ENCODE measurements at regions not wholly inside any gene's neighbourhood (a gene's known extent, or its start where the extent isn't known, plus 50 kb on each side); places are given as distances from the start of the nearest gene placed in this dataset.
"Not testable (repeated sequence)": the region's sequence is repeated elsewhere in the genome, so short reads cannot be mapped to it uniquely, and the experiment has no call there.

- no peaks in the 10 kb centered on the region for H3K36me3 Mint-ChIP-seq (ENCODE audit: low read depth, unreplicated experiment)
- TF ChIP-seq, protein P1, sequence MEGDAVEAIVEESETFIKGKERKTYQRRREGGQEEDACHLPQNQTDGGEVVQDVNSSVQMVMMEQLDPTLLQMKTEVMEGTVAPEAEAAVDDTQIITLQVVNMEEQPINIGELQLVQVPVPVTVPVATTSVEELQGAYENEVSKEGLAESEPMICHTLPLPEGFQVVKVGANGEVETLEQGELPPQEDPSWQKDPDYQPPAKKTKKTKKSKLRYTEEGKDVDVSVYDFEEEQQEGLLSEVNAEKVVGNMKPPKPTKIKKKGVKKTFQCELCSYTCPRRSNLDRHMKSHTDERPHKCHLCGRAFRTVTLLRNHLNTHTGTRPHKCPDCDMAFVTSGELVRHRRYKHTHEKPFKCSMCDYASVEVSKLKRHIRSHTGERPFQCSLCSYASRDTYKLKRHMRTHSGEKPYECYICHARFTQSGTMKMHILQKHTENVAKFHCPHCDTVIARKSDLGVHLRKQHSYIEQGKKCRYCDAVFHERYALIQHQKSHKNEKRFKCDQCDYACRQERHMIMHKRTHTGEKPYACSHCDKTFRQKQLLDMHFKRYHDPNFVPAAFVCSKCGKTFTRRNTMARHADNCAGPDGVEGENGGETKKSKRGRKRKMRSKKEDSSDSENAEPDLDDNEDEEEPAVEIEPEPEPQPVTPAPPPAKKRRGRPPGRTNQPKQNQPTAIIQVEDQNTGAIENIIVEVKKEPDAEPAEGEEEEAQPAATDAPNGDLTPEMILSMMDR (IDR thresholded peaks at IDR 0.05; ENCODE audit: unreplicated experiment) = no peak
- H3K4me3 Mint-ChIP-seq (ENCODE audit: unreplicated experiment) = no peak overlapping the region
- H3K4me1 Mint-ChIP-seq (ENCODE audit: unreplicated experiment) = no peaks in the 10 kb centered on the region
- no peaks in the 10 kb centered on the region for H3K9me3 Mint-ChIP-seq (ENCODE audit: unreplicated experiment)
- DNase-seq (ENCODE audit: low spot score) = no peak
- no peak overlapping the region for H3K27ac Mint-ChIP-seq (ENCODE audit: unreplicated experiment)
- H3K27me3 Mint-ChIP-seq (ENCODE audit: unreplicated experiment) = no peaks in the 10 kb centered on the region
Measured at GRCh38 chr9:25094518-25094917, 548.8 kb upstream of the IZUMO3 start.

DNA sequence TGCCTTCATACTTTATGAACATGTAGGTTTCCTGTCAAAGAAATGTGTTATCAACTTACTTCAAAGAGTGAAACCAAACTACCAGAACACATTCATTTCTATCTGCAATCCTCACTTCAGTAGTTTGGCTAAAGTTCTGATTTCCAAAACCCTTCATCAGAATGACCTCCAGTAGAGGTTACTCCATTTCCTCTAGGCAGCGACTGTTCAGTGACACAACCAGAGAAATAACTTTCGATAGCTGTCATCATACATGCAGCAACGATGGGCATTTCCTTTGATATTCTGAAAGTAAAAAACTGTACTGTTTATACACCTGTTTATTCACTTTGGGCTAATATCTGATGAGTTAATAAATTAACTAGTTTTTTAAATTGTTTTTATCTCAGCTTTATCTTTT, 532.5 kb upstream of the IZUMO3 start:
- no peaks in the 10 kb centered on the region for H3K27me3 Mint-ChIP-seq (ENCODE audit: unreplicated experiment)
- H3K4me1 Mint-ChIP-seq (ENCODE audit: unreplicated experiment) = no peaks in the 10 kb centered on the region
- no peak overlapping the region for H3K4me3 Mint-ChIP-seq (ENCODE audit: unreplicated experiment)
- TF ChIP-seq, protein P1 (IDR thresholded peaks at IDR 0.05; ENCODE audit: unreplicated experiment) = no peak
- no peaks in the 10 kb centered on the region for H3K36me3 Mint-ChIP-seq (ENCODE audit: low read depth, unreplicated experiment)
- DNase-seq (ENCODE audit: low spot score) = no peak
- no peak overlapping the region for H3K27ac Mint-ChIP-seq (ENCODE audit: unreplicated experiment)
- no peaks in the 10 kb centered on the region for H3K9me3 Mint-ChIP-seq (ENCODE audit: unreplicated experiment)

- Mint-ChIP-seq H3K36me3 (ENCODE audit: low read depth, unreplicated experiment) (no peaks in the 10 kb centered on the region), H3K27me3 (ENCODE audit: unreplicated experiment) (no peaks in the 10 kb centered on the region), H3K4me3 (ENCODE audit: unreplicated experiment) (no peak overlapping the region), H3K9me3 (ENCODE audit: unreplicated experiment) (no peaks in the 10 kb centered on the region), H3K27ac (ENCODE audit: unreplicated experiment) (no peak overlapping the region), H3K4me1 (ENCODE audit: unreplicated experiment) (no peaks in the 10 kb centered on the region)
- no peak for DNase-seq (ENCODE audit: low spot score)
- TF ChIP-seq, protein P1 (IDR thresholded peaks at IDR 0.05; ENCODE audit: unreplicated experiment) = no peak
Measured at GRCh38 chr9:25048098-25048724, 502.5 kb upstream of the IZUMO3 start.

DNA sequence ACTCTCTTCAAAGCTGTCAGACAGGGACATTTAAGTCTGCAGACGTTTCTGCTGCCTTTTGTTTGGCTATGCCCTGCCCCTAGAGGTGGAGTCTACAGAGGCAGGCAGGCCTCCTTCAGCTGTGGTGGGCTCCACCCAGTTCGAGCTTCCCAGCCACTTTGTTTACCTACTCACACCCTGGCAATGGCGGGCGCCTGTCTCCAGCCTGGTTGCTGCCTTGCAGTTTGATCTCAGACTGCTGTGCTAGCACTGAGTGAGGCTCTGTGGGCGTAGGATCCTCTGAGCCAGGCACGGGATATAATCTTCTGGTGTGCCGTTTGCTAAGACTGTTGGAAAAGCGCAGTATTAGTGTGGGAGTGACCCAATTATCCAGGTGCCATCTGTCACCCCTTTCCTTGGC, 499.8 kb upstream of the IZUMO3 start:
- H3K4me3 Mint-ChIP-seq (ENCODE audit: unreplicated experiment); H3K27me3 Mint-ChIP-seq (ENCODE audit: unreplicated experiment); H3K27ac Mint-ChIP-seq (ENCODE audit: unreplicated experiment); H3K9me3 Mint-ChIP-seq (ENCODE audit: unreplicated experiment); H3K36me3 Mint-ChIP-seq (ENCODE audit: low read depth, unreplicated experiment); DNase-seq (ENCODE audit: low spot score); H3K4me1 Mint-ChIP-seq (ENCODE audit: unreplicated experiment): not testable (repeated sequence)

GRCh38 chr9:25029743-25030142, 484.0 kb upstream of the IZUMO3 start:
- Mint-ChIP-seq H3K4me1 (ENCODE audit: unreplicated experiment) (no peaks in the 10 kb centered on the region), H3K27ac (ENCODE audit: unreplicated experiment) (no peak overlapping the region), H3K27me3 (ENCODE audit: unreplicated experiment) (no peaks in the 10 kb centered on the region), H3K4me3 (ENCODE audit: unreplicated experiment) (no peak overlapping the region), H3K9me3 (ENCODE audit: unreplicated experiment) (no peaks in the 10 kb centered on the region), H3K36me3 (ENCODE audit: low read depth, unreplicated experiment) (no peaks in the 10 kb centered on the region)
- TF ChIP-seq, protein P1 (IDR thresholded peaks at IDR 0.05; ENCODE audit: unreplicated experiment) = no peak
- no peak for DNase-seq (ENCODE audit: low spot score)
